Activated T-cell treated with anti-CD3 and anti-CD28 coated beads, Interleukin-2, amount 50 U/mL, for 48 hours (primary cell): ENCODE measurements at regions not wholly inside any gene's neighbourhood (a gene's known extent, or its start where the extent isn't known, plus 50 kb on each side); places are given as distances from the start of the nearest gene placed in this dataset.
A peak's percentile ranks its signal among the peaks of the same experiment; 100 is the strongest.
"Not testable (repeated sequence)": the region's sequence is repeated elsewhere in the genome, so short reads cannot be mapped to it uniquely, and the experiment has no call there.

ENCODE experiments used
- DNase-seq, 2 experiments: peaks; one replicate each; pipeline ENCODE4 v3.0.0-alpha.2; 2020

DNA sequence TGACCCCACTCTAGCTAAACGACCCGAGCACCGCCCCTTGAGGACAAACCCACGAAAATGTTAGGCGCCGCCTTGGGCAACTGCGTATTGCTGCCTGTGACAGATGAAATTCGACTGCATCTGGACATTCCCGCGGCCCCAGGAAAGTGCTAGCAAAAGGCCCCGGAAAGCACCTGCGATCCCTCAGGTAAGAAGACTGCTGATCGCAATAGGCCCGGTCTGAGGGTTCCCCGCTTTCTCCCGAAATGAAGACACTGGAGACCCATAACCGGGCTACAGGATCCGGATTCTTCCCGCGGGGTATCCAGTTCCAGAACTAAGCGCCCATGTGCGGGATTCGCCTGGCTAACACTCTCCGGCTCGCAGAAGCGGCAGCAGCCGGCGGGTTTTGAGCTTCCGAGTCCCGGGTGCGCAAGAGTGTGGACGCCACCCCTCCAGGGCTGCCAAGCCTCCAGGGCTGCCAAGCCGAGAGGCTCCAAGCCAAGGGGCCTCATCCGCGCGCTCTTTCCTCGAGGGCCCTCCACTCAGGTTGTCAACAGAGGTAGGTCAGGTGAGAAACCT is 157.9 kb upstream of the NBPF11 start:
- no peak for DNase-seq

DNA sequence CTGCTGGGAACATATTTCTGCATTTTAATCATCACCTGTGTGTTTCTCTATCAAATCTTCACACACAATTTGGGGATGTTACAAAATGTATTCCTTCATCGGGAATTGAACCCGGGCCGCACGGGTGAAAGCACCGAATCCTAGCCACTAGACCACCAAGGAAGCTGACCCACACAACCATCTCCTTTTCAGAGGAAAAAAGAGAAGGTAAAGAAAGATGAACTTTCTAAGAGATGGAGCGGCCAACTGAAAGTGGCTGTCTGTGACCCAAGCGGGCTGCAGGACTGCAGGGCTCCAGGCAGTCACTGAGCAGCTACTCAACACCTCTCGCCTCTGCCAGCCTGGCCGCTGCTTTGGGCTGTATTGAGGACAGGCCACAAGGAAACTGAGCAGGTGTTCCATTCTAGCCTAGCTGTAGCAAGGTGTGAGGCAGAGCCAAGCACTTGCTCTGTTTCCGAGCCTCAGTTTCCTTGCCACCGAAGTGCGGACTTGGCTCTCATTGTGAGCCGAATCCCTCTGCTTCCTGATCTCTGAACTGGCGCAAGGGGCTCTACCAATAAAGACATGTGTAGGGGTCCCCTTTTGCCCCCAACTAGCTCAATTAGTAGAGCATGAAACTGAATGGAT is 156.9 kb upstream of the NBPF11 start:
- no peak for DNase-seq

DNA sequence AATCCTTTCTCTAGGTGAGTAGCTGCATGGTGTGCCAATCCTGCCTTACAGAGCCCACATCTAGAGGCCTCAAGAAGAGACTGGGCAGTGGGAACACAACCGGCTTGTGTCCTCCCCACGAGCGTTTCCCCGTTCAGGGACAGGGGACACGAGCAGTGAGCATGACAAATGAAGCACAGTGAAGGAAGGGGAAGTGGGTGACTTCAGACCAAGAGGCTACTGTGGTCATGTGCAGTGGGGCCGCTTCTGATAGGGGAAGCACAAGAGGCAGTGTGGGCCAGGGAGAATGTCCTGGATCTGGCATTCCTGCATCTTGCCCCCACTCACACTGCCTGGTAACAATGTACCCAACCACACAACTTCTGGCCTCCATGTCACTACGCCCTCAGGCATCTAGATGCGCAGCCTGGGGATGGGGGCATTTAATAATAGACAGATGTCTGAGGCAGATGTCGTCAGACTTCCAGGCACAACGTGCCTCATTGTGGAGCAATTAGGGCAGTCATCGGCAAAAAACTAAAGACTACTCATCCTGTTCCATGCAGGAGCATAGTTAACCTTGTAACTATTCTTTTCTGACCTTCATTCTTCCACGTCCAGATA is 155.6 kb upstream of the NBPF11 start:
- no peak for DNase-seq

DNA sequence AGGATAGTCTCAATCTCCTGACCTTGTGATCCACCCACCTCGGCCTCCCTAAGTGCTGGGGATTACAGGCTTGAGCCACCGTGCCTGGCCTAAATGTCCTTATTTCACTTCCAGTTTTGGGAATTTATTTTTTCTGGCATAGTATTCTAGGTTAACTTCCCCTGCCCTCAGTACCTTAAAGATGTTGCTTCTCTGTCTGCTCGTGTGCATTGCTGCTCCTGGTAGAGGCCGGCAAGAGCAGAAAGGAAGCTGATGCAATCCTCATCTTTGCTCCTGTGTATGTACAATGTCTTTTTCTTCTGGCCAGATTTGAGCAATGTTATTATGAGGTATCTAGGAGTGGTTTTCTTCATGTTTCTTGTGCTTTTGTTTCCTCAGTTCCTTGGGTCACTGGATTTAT is 152.9 kb upstream of the NBPF11 start:
- not testable (repeated sequence) for DNase-seq

DNA sequence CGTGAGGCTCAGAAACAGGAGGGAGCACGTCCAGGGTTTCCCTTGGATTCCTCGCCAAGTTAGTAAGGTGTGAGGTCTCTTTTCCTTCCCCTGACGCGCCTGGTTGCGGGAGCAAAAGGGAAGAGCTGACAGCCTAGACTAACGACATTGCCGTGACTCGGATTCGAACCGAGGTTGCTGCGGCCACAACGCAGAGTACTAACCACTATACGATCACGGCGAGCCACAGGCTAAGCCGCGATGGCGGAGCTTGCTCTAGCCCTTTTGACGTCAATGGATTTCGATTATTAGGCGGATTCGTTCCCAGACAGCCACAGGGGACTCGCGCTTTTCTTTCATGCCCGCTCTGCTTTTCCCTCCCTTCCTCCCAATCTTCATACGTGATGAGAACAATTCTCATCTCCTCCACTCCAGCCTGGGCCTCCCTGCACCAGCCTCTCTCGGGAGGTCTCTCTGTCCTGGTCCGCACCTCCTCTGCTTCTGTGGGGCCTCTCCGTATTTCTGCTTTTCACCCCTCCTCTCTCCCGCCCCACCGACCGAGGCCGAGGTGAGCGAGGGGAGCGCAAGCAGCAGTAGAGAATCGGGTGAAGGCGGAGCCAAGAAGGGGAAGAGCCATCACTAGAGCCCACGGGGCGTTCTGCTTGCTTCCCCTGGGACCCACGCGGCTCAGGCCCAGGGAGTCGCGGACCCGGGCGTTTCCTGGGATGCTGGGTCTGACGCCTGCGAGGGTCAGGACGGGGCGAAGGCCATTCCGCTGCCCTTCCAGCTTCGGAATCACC is 150.7 kb upstream of the NBPF11 start:
- DNase-seq: peak; percentile 91 to 93

DNA sequence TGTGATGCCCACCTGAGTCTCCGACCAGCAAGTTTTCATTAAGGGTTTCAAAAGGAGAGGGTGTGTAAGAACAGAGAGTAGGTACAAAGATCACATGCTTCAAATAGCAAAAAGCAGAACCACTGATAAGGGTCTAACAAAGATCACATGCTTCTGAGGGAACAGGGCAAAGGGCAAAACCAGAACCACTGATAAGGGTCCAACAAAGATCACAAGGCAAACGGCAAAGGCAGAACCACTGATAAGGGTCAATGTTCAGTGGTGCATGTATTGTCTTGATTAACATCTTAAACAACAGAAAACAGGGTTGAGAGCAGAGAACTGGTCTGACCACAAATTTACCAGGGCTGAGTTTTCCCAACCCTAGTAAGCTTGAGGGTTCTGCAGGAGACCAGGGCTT is 145.8 kb upstream of the NBPF11 start:
- not testable (repeated sequence) for DNase-seq

DNA sequence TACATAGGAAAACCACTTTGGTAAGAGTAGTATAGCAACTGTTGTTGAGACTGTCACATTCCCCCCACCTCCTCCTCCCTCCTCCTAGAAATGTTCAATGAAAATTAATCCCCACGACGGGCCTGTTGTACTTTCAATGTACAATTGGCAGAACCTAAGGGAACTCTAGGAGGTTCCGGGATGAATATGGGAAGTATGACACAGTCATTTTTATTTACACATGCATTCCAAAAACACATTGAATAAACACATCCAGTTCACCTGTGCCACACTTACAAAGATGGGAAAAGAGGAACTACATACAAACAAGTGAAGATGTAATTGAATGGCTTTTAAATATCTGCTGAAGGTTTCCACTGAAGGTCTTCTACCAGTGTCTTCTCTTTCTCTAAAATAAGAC is 144.4 kb upstream of the NBPF11 start:
- no peak for DNase-seq

DNA sequence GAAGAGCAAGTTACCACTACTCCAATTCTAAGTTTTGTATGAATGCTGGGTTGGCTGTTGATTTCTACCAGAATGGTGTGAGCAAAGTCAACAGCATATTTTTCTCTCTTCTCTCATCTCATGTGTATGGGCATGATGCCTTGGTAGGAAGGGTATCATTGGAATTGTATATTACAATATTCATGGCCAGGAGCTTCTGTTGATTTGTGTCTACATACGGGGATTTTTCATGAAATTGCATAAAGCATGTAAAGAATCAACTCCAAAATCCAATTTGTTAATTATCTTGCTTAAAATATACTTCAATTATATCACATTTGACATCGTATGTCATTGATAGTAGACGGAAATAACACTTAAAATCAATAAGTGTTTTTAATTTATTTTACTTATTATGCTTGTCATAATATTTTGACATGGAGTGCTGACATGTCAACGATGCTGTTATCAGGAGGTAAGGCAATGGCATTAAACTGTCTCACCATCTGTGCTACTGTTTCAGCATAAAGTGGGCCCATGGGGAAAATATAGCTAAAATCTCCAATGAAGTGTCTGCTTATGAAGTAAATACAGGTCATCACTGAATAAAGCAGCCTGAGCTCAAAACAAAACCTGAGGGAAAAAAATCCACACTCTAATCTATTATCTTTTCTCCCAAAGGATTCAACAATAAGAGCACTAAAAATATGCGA is 142.2 kb upstream of the NBPF11 start:
- no peak for DNase-seq

DNA sequence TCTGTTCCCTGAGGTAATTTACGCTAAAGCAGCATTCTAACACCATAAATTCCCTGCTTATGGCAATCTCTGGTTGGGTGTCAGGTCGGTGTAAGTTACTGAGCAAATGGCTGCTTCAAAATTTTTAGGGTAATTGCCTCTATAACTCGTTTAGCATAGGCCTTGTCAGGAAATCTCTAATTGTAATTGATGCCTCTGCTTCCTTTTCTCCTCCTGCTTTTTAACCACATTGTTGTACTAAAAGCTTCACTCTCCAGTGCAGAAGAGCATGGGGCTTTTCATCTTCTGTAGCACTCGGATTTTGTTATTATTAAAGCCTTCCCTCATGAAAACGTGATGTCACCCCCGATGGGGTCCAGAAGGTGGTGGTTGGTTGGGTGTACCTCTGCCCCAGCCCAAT is 141.6 kb upstream of the NBPF11 start:
- no peak for DNase-seq

DNA sequence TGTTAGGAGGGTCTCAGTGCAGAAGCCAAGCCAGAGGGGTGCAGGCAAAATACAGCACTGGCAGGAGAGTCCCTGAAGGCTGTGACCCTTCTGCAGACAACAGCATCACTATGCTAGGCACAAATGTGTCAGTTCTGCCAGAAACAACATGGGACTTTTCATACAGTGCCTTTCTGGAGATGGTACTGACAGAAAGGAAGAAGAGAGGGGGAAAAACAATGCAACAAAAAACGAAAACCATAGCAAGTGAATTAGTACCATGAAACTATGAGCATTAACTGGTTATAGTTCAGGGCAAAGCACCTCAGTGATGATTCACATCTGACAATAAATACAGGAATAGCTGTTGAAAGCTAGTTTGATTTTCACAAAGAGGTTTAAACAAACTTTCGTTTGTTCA is 140.8 kb upstream of the NBPF11 start:
- no peak for DNase-seq

DNA sequence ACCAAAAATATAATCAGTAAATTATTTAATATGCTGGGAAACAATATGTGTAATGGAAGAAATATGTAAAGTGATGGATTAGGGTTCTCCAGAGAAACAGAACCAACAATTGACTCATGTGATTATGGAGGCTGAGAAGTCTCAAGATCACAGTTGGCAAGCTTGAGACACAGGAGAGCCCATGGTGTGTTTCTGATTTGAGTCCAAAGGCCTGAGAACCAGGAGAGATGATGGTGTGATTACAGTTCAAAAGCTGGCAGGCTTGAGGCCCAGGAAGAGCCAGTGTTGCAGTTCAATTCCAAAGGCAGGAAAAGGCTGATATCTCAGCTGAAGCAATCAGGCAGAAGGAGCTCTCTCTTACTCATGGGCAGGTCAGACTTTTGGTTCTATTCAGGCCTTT is 138.8 kb upstream of the NBPF11 start:
- DNase-seq: no peak

DNA sequence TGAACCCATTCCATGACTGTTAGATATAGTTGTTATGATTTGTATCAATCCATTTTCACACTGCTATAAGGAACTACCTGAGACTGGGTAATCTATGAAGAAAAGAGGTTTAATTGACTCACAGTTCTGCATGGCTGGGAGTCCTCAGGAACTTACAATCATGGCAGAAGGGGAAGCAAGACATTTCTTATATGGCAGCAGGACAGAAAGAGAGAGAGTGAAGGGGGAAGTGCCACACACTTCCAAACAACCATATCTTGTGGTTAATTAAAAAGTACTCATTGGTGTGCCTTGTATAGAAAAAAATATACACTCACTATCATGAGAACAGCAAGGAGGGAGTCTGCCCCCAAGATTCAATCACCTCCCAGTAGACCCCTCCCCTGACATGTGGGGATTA is 137.6 kb upstream of the NBPF11 start:
- no peak for DNase-seq

DNA sequence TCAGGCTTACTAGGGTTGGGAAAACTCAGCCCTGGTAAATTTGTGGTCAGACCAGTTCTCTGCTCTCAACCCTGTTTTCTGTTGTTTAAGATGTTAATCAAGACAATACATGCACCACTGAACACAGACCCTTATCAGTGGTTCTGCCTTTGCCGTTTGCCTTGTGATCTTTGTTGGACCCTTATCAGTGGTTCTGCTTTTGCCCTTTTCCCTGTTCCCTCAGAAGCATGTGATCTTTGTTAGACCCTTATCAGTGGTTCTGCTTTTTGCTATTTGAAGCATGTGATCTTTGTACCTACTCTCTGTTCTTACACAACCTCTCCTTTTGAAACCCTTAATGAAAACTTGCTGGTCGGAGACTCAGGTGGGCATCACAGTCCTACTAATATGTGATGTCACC is 133.9 kb upstream of the NBPF11 start:
- not testable (repeated sequence) for DNase-seq

DNA sequence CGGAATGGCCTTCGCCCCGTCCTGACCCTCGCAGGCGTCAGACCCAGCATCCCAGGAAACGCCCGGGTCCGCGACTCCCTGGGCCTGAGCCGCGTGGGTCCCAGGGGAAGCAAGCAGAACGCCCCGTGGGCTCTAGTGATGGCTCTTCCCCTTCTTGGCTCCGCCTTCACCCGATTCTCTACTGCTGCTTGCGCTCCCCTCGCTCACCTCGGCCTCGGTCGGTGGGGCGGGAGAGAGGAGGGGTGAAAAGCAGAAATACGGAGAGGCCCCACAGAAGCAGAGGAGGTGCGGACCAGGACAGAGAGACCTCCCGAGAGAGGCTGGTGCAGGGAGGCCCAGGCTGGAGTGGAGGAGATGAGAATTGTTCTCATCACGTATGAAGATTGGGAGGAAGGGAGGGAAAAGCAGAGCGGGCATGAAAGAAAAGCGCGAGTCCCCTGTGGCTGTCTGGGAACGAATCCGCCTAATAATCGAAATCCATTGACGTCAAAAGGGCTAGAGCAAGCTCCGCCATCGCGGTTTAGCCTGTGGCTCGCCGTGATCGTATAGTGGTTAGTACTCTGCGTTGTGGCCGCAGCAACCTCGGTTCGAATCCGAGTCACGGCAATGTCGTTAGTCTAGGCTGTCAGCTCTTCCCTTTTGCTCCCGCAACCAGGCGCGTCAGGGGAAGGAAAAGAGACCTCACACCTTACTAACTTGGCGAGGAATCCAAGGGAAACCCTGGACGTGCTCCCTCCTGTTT is 128.9 kb upstream of the NBPF11 start:
- DNase-seq: not testable (repeated sequence)

DNA sequence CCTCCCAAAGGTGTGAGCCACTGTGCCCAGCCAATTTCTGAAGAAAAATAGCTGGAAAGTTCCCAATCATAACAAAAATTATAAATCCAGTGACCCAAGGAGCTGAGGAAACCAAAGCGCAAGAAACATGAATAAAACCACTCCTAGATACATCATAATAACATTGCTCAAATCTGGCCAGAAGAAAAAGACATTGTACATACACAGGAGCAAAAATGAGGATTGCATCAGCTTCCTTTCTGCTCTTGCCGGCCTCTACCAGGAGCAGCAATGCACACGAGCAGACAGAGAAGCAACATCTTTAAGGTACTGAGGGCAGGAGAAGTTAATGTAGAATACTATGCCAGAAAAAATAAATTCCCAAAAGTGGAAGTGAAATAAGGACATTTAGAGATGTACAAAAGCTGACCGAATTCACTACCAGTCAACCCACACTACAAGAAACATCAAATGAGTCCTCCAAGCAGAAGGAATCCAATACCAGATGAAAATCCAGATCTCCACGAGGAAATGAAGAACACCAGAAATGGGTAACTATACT is 127.0 kb upstream of the NBPF11 start:
- DNase-seq: not testable (repeated sequence)

DNA sequence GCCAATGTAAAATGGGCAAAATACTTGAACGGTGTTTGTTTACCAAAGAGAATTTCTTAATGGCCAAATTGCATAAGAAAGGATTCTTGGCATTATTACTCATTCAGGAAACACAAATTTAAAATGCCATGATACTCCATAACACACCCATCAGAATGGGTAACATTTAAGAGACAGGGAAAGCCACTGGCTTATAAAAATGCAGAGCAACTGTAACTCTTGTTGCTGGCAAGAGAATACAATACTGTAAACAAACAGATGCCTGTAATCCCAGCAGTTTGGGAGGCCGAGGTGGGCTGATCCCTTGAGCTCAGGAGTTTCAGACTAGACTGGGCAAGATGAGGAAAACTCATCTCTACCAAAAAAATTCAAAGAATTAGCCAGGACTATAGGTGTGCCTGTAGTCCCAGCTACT is 125.8 kb upstream of the NBPF11 start:
- DNase-seq: not testable (repeated sequence)

DNA sequence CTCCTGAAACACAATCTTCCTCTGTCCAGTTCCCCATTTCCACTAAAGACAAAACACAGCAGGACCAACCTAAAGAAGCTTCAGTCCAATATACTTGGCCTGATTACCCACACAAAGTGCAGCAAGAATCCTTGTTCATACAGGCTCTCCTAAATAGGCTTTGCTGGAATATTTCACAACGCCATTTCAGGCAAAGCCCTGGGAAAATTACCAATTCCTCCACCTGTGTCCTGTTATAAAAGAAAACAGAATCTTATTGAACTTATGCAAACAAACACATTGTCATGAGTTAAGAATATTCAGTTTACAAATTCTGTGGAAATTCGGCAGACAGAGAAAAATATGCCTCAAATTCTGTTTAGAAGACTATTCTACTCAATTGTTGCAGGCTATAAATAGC is 115.0 kb upstream of the NBPF11 start:
- not testable (repeated sequence) for DNase-seq

DNA sequence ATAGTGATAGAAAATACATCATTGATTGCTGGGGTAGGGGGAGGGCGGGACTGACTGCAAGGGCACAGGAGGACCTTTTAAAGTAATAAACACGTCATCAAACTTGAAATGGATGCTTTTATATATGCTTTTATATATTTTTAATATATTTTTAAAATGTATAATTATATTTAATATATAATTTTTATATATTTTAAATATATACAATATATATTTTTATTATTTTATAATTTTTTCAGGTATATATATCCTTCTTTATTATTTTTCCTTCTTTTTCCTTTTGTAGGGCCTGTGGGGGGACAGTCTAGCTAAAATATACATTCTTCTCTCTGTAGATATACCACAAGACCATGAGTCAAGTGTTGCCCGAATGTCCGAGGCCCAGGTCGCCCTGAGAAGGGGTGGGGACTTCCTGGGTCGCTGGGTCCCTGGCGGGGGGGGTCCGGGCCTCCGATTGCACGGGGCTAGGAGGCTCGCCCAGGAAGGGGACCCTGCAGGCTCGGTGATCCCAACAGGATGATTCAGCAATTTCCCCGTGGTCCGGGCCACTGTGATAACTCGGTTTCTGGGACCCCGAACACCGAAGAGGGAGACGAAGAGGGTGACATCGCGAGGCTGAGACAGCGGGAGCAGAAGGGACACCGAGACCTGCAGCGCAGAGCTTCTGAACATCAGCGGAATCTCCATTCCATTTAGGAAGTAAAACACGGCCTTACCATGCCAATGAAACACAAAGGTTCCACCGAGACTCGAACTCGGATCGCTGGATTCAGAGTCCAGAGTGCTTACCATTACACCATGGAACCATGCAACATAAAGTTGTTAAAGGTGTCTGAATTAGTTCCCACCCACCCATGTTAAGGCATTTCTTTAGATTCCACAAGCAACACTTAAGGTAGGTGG is 112.5 kb upstream of the NBPF11 start:
- DNase-seq: peak; percentile 43 to 49

DNA sequence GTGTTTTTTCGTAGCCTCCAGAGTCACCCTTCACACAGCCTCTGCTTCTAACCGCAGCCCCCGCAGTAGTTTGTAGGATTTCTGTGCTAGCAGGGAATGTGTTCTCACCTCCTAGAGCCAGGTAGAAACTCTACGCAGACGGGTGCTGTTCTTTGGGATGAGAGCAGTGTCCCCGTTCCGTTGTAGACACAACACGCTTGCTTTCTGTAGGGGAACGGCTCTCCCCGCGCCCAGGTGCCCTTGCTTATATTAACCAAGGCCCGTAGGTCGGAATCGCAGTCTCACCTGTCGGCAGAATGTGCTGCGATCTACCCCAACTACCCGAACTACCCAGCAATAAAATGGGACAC is 111.8 kb upstream of the NBPF11 start:
- no peak for DNase-seq

DNA sequence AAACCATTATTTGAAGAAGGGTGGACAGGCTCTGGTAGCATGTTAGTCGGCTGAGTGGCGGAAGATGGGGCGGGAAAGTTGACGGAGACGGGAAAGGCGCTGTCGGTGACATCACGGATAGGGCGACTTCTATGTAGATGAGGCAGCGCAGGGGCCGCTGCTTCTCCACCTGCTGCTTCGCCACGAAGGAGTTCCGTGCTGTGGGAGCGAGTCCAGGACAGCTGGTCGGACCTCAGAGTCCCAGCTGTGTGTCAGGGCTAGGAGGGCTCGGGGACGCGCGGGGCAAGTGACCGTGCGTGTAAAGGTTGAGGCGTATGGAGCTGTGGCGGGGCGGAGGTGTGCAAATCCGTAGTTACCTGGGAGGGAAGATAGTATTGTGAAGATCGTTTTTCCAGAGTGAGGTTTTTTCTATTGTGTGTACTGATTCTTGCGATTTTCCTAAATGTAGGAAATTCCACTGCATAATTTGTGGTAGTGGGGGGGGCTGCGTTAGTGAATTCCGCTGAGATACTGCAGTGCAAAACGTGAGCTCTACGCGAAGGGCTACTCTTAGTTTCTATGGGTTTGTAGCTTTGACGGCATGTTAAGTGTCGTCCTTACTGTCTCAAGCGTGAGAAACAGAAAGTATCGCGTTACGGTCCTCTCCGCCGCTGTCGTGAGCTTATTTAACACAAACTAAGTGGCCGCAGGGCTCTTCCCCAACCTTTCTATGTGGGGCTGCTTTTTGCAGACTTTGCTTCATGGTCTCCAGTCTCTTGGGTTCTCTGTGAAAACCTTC is 111.2 kb upstream of the NBPF11 start:
- peak; percentile 86 to 87 for DNase-seq
